NCI-H345 (cell line): ENCODE measurements at regions not wholly inside any gene's neighbourhood (a gene's known extent, or its start where the extent isn't known, plus 50 kb on each side); places are given as distances from the start of the nearest gene placed in this dataset.

Experiments used
- DNase-seq: peaks from one replicate; lab custom pipeline; 2025; lab: John Stamatoyannopoulos, UW

- no peak for DNase-seq
Observed at GRCh38 chr4:117326091-117326490, 240.7 kb upstream of the TRAM1L1 start.

GRCh38 chr4:117327491-117327890 is 242.1 kb upstream of the TRAM1L1 start:
- DNase-seq: no peak

- DNase-seq: no peak
Observed at GRCh38 chr4:117328333-117328732, 243.0 kb upstream of the TRAM1L1 start.

GRCh38 chr4:117331817-117332216 is 246.4 kb upstream of the TRAM1L1 start:
- DNase-seq: no peak

- DNase-seq: no peak
Observed at GRCh38 chr4:117334451-117335188, 249.2 kb upstream of the TRAM1L1 start.

GRCh38 chr4:117357437-117357836 is 272.1 kb upstream of the TRAM1L1 start:
- no peak for DNase-seq

GRCh38 chr4:117357866-117358265 is 272.5 kb upstream of the TRAM1L1 start:
- DNase-seq: no peak

- DNase-seq: no peak
Observed at GRCh38 chr4:117370944-117371668, 285.7 kb upstream of the TRAM1L1 start.

- no peak for DNase-seq
Observed at GRCh38 chr4:117375101-117375500, 289.7 kb upstream of the TRAM1L1 start.

GRCh38 chr4:117376692-117377091 is 291.3 kb upstream of the TRAM1L1 start:
- no peak for DNase-seq

- DNase-seq: no peak
Observed at GRCh38 chr4:117378942-117379341, 293.6 kb upstream of the TRAM1L1 start.

GRCh38 chr4:117383468-117383867 is 298.1 kb upstream of the TRAM1L1 start:
- no peak for DNase-seq

- no peak for DNase-seq
Observed at GRCh38 chr4:117385526-117385925, 300.1 kb upstream of the TRAM1L1 start.

GRCh38 chr4:117387072-117387471 is 301.7 kb upstream of the TRAM1L1 start:
- no peak for DNase-seq

GRCh38 chr4:117400039-117400835 is 314.9 kb upstream of the TRAM1L1 start:
- no peak for DNase-seq

- DNase-seq: no peak
Observed at GRCh38 chr4:117412661-117413060, 327.3 kb upstream of the TRAM1L1 start.

- DNase-seq: no peak
Observed at GRCh38 chr4:117417856-117418255, 332.5 kb upstream of the TRAM1L1 start.

- no peak for DNase-seq
Observed at GRCh38 chr4:117420948-117421347, 335.6 kb upstream of the TRAM1L1 start.

GRCh38 chr4:117421706-117422105 is 336.3 kb upstream of the TRAM1L1 start:
- DNase-seq: no peak

- DNase-seq: no peak
Observed at GRCh38 chr4:117422297-117422696, 336.9 kb upstream of the TRAM1L1 start.

- DNase-seq: no peak
Observed at GRCh38 chr4:117425636-117426035, 340.3 kb upstream of the TRAM1L1 start.

- DNase-seq: no peak
Observed at GRCh38 chr4:117428536-117428935, 343.2 kb upstream of the TRAM1L1 start.

GRCh38 chr4:117429061-117429460 is 343.7 kb upstream of the TRAM1L1 start:
- no peak for DNase-seq
